Heart right ventricle (tissue), 16 donors: ENCODE measurements at regions not wholly inside any gene's neighbourhood (a gene's known extent, or its start where the extent isn't known, plus 50 kb on each side); places are given as distances from the start of the nearest gene placed in this dataset.
A peak's percentile ranks its signal among the peaks of the same experiment; 100 is the strongest.

Source experiments
- ATAC-seq, 8 donors: fragments of 200-7000 bp; cut with Tn5 transposase; one replicate each; pipeline ENCODE4 v1.9.1; 2020; ENCODE audit warnings: mild to moderate bottlenecking in 8 of 8, moderate library complexity in 8 of 8, moderate number of reproducible peaks in 1 of 8
- DNase-seq, 2 donors: peaks; one replicate each; pipeline ENCODE4 v3.0.0-alpha.2; 2020
- H3K27ac ChIP-seq, 10 donors: fragments of 200-600 bp; sonication (generic) in 2 of 10; one replicate each; pipeline versions ENCODE4 v1.5.0 to v1.8.0; 2020 to 2022; ENCODE audit warnings: mild to moderate bottlenecking in 3 of 10
- H3K27me3 ChIP-seq, 7 donors: fragments of 200-600 bp; one replicate each; pipeline ENCODE4 v1.8.0; 2021 to 2022; ENCODE audit warnings: mild to moderate bottlenecking in 2 of 7
- H3K36me3 ChIP-seq, 9 donors: fragments of 200-600 bp; sonication (generic) in 1 of 9; one replicate each; pipeline versions ENCODE4 v1.5.0 to v1.8.0; 2020 to 2022; ENCODE audit warnings: mild to moderate bottlenecking in 2 of 9
- H3K4me1 ChIP-seq, 9 donors: fragments of 200-600 bp; sonication (generic) in 1 of 9; one replicate each; pipeline versions ENCODE4 v1.5.0 to v1.8.0; 2020 to 2022; ENCODE audit warnings: mild to moderate bottlenecking in 4 of 9
- H3K4me3 ChIP-seq, 10 donors: fragments of 200-600 bp; sonication (generic) in 2 of 10; one replicate each; pipeline versions ENCODE4 v1.5.0 to v1.8.0; 2020 to 2022; ENCODE audit warnings: mild to moderate bottlenecking in 7 of 10, moderate library complexity in 2 of 10
- H3K9me3 ChIP-seq, 11 donors: fragments of 200-600 bp in 10 of 11; sonication (generic) in 2 of 11; one replicate each; pipeline versions ENCODE4 v1.5.0 to v1.8.0; 2013 to 2022; ENCODE audit warnings: mild to moderate bottlenecking in 2 of 11, control low read depth in 1 of 11, moderate library complexity in 1 of 11
- whole genome bisulfite sequencing, 2 donors: extraction: QIAGEN DNeasy Blood & Tissue Kit; methylation state at CpG; one replicate each; pipeline ENCODE4 v1.1.7; 2013; ENCODE audit warnings: inconsistent platforms in 1 of 2; 5-methylcytosine and 5-hydroxymethylcytosine counted together
- intact Hi-C, 10 donors: fragments of 100-400 bp; cut with DNase I; formaldehyde crosslinking; loops; one replicate each; pipeline versions ENCODE4 v1.11.1 to v1.14.2; 2022
- TF ChIP-seq, protein P1 (sequence below), 9 donors: fragments of 200-600 bp; sonication (generic) in 2 of 9; IDR thresholded peaks; one replicate each; pipeline versions ENCODE4 v1.5.0 to v1.8.0; 2021 to 2022; ENCODE audit warnings: antibody characterized with exemption in 9 of 9, mild to moderate bottlenecking in 5 of 9, moderate library complexity in 1 of 9
- donor health status: Arrhythmogenic right ventricular cardiomyopathy.
- donor health status: ischemic (EF 13 %, LVEDD 7.1; RV severe dilation, severe dysfunction).
- donor health status: healthy with polysubstance abuse.
- donor health status: DM: no; HTN: yes; CAD: no.
- donor health status: DM: no; HTN: no; CAD: no.
- donor health status: ischemic (EF 25% LVEDD 6.9; RV normal size, moderate dysfunction).
- donor health status: ischemic (EF 25% LVEDD 5.7; RV mildly dilated, moderate dysfunction).
- donor health status: healthy.
- donor health status: DM: yes; HTN: yes; CAD: no.
- donor health status: Ischemic cardiomyopathy.
- donor health status: ischemic (EF 35%, LVEDD 5.7; RV mildly dilated, moderate dysfunction).
- donor health status: nonischemic (EF 11% LVEDD 7.7; RV severe dilation, severe dysfunction).
- donor health status: DM: yes; HTN: yes; CAD: no.
- donor health status: PGD.
- donor health status: ischemic (EF 29% LVEDD 5.4; RV normal size, mild dysfunction).
- donor health status: nonischemic (EF 23%, LVEDD 6.1; RV moderate dilation, normal function).

DNA sequence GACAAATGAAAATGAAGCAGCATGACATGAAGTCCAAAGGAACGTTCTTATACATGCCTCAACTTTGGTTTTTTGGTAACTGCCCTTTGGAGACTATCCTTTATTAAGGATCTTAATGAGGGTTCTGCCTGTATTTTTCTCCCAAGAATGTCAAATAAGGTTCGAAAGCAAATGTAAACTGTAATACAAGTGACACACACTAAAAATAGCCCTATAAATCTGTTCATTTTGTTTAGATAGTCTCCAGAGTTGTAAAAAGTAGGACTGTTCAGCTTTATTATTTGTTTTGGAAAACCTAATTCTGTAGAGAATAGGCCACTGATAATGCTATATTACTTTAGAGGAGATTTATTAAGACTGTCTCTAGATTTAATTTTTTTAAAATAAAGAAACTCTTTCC, 80.5 kb upstream of the CDIN1 start:
- Histone ChIP-seq H3K36me3 (no peaks in the 10 kb centered on the region), H3K27ac (no peak overlapping the region), H3K4me1 (peaks cover 0 to 41% (median 6%) of the 10 kb centered on the region in 9 donors), H3K27me3 (no peaks in the 10 kb centered on the region), H3K9me3 (no peaks in the 10 kb centered on the region), H3K4me3 (no peak overlapping the region)
- DNase-seq (no peak), ATAC-seq (no peak)
- intact Hi-C loops = loop anchor here in 2 of 10 donors (10.0 kb wide), 1 partner anchor 744 kb away; no protein-coding TSS in a partner anchor
- TF ChIP-seq, protein P1, sequence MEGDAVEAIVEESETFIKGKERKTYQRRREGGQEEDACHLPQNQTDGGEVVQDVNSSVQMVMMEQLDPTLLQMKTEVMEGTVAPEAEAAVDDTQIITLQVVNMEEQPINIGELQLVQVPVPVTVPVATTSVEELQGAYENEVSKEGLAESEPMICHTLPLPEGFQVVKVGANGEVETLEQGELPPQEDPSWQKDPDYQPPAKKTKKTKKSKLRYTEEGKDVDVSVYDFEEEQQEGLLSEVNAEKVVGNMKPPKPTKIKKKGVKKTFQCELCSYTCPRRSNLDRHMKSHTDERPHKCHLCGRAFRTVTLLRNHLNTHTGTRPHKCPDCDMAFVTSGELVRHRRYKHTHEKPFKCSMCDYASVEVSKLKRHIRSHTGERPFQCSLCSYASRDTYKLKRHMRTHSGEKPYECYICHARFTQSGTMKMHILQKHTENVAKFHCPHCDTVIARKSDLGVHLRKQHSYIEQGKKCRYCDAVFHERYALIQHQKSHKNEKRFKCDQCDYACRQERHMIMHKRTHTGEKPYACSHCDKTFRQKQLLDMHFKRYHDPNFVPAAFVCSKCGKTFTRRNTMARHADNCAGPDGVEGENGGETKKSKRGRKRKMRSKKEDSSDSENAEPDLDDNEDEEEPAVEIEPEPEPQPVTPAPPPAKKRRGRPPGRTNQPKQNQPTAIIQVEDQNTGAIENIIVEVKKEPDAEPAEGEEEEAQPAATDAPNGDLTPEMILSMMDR (IDR thresholded peaks at IDR 0.05) = no peak
- WGBS, 2 donors = 55 to 69% methylated on average over 2 of the region's 2 CpGs

DNA sequence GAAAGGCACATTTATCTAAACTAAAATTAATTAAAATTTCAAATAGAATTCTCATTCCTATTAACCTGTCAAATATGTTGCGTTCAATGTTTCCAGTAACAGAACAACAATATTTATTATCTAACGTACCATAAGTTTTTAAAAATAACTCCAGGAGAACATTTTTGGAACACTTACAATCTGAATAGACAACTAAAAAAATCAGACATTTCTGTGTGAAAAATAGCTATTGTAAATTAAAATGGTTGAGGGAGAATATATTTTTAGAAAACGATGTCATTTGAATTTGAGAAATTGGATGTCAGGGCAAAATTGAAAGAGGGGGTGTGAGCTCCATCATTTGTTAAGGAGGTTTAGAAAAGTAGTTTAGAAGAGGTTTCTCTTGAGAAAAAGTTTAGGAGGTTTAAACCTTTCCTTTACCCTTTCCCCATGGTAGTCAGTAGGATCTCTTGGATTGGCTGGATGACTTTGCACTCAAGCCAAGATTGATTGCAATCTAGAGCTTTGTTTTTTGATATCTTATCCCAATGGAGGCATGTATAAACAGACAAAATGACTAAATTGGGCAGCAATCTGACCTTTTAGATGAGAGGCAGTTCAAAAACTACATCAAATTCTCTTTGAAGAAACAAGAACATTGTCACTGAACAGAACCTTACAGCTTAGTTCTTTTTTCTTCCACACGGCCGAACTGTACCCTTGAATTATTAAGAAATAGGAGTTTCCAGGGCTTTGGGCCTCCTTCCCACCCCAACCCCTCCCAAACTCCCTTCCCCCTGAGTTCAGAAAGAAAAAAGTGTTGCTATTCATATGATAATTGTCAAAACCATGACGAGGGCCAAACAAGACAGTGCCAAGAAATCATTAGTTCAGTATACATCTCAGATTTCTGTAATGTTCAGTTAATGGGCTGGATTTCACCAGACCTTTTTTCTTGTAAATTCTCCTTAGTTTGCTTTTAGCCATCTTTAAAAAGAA, 79.7 kb upstream of the CDIN1 start:
- H3K27me3 ChIP-seq = no peaks in the 10 kb centered on the region
- TF ChIP-seq, protein P1 (IDR thresholded peaks at IDR 0.05) = no peak
- no peak overlapping the region for H3K27ac ChIP-seq
- H3K4me3 ChIP-seq = no peak overlapping the region
- intact Hi-C loops = loop anchor here in 7 of 10 donors (5.0 to 10.0 kb wide), 8 partner anchors 75 to 745 kb away; partner anchors contain the start of genes CDIN1 (in 1 of the 7) and MEIS2 (in 1 of the 7)
- ATAC-seq = no peak
- WGBS, 2 donors = 67 to 68% methylated on average over 6 of the region's 6 CpGs
- DNase-seq = no peak
- H3K9me3 ChIP-seq = no peaks in the 10 kb centered on the region
- peaks cover 0 to 41% (median 6%) of the 10 kb centered on the region in 9 donors for H3K4me1 ChIP-seq
- no peaks in the 10 kb centered on the region for H3K36me3 ChIP-seq

DNA sequence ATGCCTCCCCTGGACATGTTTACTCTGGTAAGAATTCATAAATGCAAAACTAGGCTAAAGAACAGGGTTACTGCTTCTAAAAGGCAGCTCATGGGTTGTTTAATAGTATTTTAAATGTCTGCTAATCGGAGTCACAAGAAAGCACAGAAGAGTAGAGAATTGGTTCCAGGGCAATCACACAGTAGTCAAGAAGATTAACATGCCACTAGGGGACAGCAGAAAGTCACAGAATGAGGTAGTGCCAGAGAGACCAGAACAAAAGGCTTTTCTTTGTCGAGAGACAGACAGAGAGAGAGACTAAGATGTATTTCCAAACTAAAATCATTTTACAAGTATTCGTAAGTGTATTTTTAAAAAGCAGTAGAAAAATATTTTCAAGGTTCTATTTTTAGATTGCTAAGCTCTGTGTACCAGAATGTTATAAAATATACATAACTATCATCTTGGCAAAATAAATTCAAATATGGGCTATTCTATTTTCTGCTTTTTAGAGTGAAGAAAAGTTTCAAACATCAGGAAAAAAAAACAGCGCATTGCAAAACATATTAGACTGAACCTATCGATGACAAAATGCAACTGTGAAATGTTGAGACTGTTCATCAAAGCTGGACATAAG, 78.3 kb upstream of the CDIN1 start:
- H3K36me3 ChIP-seq = no peaks in the 10 kb centered on the region
- H3K27ac ChIP-seq = peak overlapping the region in 3 of 10 donors; percentile 0 to 21 (median 4)
- TF ChIP-seq, protein P1 (IDR thresholded peaks at IDR 0.05) = peak; percentile 44 to 89 (median 71)
- intact Hi-C loops = loop anchor here in 7 of 10 donors (5.0 to 10.0 kb wide), 7 partner anchors 74 to 634 kb away; partner anchors contain the start of genes CDIN1 (in 1 of the 7) and MEIS2 (in 1 of the 7)
- ATAC-seq (peak; percentile 85 to 96 (median 92)), DNase-seq (peak in 1 of 2 donors; percentile 60)
- no peaks in the 10 kb centered on the region for H3K27me3 ChIP-seq
- 19 to 22% methylated on average over 5 of the region's 5 CpGs for WGBS, 2 donors
- peak overlapping the region in 1 of 10 donors; percentile 3 for H3K4me3 ChIP-seq
- H3K4me1 ChIP-seq = peaks cover 0 to 41% (median 6%) of the 10 kb centered on the region in 9 donors
- no peaks in the 10 kb centered on the region for H3K9me3 ChIP-seq

DNA sequence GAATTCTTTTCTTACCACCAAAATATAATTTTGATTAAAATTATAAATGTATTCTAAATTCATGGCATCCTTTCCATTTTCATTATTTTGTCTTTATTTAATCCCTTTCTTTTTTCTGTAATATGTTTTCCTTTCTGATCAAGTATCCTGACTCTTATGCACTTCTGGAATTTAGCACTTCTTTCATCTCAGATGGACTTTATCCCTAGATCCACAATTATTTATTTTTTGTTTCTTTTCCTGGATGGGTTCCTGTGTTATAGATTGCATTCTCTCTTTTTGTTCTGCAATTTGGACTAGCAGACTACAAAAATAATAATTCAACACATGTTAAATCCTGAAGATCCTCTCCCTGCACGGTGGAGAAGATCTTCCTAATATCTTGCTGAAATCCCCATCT, 76.9 kb upstream of the CDIN1 start:
- no peaks in the 10 kb centered on the region for H3K9me3 ChIP-seq
- intact Hi-C loops = loop anchor here in 7 of 10 donors (5.0 to 10.0 kb wide), 7 partner anchors 72 to 632 kb away; partner anchors contain the start of genes CDIN1 (in 1 of the 7) and MEIS2 (in 1 of the 7)
- no peak for ATAC-seq
- WGBS, 2 donors = 71 to 74% methylated on average over 1 of the region's 1 CpG
- H3K27me3 ChIP-seq = no peaks in the 10 kb centered on the region
- TF ChIP-seq, protein P1 (IDR thresholded peaks at IDR 0.05) = no peak
- H3K4me3 ChIP-seq = no peak overlapping the region
- H3K4me1 ChIP-seq = peaks cover 0 to 41% (median 6%) of the 10 kb centered on the region in 9 donors
- DNase-seq = no peak
- no peaks in the 10 kb centered on the region for H3K36me3 ChIP-seq
- H3K27ac ChIP-seq = no peak overlapping the region
